Erythroblast (primary cell): ENCODE measurements at regions not wholly inside any gene's neighbourhood (a gene's known extent, or its start where the extent isn't known, plus 50 kb on each side); places are given as distances from the start of the nearest gene placed in this dataset.

ENCODE experiments used
- GATA1 ChIP-seq: IDR thresholded peaks from 2 replicates; pipeline ENCODE4 v1.6.1; 2011; ENCODE audit warnings: low read depth, mild to moderate bottlenecking, control low read depth, low read length, moderate library complexity
- POLR2A ChIP-seq: IDR thresholded peaks from 2 replicates; pipeline ENCODE4 v1.6.1; 2011; ENCODE audit warnings: mild to moderate bottlenecking, low read length

GRCh38 chr6:22059946-22060345, 236.9 kb downstream of the PRL start:
- TF ChIP-seq POLR2A: no peak
- no peak for TF ChIP-seq GATA1
